GM12865 (cell line): ENCODE measurements at regions not wholly inside any gene's neighbourhood (a gene's known extent, or its start where the extent isn't known, plus 50 kb on each side); places are given as distances from the start of the nearest gene placed in this dataset.

Source experiments
- DNase-seq: peaks from one replicate; pipeline ENCODE4 v3.0.0; 2010; ENCODE audit warnings: low read depth
- H3K4me3 ChIP-seq: 2 replicates; pipeline ENCODE4 v1.5.1; 2011; ENCODE audit warnings: mild to moderate bottlenecking, low read depth, low read length, control low read depth
- CTCF ChIP-seq: IDR thresholded peaks from 2 replicates; pipeline ENCODE4 v1.5.1; 2011; ENCODE audit warnings: low read length, control low read depth, low read depth, inconsistent platforms; ENCODE audit not compliant: insufficient read depth; ENCODE audit errors: missing control alignments

DNA sequence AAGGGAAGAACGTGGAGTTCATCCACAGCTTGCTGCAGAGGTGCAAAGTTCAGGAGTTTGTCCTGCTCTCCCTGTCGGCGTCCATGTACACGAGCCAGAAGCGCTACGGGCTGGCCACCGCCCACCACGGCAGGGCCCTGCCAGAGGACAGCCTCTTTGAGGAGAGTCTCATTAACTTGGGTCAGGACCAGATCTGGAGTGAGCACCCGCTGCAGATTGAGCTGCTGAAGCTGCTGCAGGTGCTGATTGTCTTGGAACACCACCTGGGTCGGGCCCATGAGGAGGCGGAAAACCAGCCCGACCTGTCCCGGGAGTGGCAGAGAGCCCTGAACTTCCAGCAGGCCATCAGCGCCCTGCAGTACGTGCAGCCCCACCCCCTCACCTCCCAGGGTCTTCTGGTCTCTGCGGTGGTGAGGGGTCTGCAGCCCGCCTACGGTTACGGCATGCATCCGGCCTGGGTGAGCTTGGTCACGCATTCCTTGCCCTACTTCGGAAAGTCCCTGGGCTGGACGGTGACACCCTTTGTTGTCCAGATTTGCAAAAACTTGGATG lies 73.8 kb upstream of the MORC3 start:
- no peak for TF ChIP-seq CTCF
- H3K4me3 ChIP-seq: no peak overlapping the region
- DNase-seq: no peak

DNA sequence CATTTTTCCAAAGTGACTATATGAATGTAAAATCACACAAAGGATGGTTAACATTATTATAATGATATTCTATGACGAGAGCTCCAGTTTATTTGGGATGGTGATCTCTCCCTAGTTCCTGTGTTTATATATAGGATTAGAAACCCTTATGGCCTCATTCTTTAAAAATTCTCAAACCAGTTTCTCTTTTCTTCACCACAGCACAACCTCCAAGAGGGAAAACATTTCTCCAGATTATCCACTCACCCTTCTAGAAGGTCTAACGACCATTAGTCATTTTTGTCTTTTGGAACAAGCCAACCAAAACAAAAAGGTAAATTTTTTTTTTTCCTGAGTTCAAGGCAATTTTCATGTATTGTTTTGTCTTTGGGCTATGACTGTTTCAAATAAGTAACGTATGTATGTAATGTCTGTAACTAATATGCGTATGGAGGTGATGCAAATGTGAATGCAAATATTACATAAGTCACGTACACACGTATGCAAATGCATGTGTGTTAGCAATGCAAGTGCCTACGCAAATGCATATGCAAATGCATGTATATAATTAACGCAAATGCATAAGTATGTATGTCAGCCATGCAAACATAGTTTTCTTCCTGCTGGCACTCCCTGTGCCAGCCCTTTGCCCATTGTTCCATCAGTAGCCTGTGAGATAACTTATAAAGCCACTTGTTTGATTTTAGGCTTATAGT lies 72.5 kb upstream of the MORC3 start:
- DNase-seq: no peak
- no peak for TF ChIP-seq CTCF
- H3K4me3 ChIP-seq: no peak overlapping the region

GRCh38 chr21:36249576-36250422 lies 70.2 kb upstream of the MORC3 start:
- no peak for TF ChIP-seq CTCF
- H3K4me3 ChIP-seq: no peak overlapping the region
- DNase-seq: no peak

DNA sequence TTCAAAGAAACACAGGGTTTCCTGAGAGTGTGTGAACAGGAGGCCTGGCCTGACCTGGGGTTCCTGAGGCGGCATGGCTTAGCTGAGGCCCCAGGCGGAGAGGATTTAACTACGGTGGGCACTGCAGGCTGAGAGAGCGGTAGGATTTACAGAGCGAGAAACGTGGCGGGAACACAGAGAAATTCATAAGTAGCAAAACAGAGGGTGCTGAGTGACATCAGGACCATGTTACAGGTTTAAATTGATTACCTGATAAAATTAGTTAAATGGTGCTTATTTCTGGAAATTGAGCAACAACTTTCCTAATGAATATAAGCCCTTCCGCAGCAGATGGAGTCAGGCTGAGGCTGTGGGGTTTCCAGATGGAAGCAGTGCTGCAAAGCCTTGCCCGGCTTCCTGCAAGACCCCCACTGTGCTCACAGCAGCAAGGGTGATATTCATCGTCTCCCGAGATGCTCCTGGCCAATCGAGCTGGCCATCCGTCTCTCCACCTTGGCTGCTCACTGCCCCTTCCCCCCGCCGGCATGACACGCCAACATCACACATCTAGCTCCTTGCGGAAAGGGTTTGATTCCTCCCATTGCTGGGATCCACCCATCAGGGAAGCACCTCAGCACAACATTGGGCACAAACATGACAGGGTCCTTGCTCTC lies 69.4 kb upstream of the MORC3 start:
- TF ChIP-seq CTCF: no peak
- no peak for DNase-seq

DNA sequence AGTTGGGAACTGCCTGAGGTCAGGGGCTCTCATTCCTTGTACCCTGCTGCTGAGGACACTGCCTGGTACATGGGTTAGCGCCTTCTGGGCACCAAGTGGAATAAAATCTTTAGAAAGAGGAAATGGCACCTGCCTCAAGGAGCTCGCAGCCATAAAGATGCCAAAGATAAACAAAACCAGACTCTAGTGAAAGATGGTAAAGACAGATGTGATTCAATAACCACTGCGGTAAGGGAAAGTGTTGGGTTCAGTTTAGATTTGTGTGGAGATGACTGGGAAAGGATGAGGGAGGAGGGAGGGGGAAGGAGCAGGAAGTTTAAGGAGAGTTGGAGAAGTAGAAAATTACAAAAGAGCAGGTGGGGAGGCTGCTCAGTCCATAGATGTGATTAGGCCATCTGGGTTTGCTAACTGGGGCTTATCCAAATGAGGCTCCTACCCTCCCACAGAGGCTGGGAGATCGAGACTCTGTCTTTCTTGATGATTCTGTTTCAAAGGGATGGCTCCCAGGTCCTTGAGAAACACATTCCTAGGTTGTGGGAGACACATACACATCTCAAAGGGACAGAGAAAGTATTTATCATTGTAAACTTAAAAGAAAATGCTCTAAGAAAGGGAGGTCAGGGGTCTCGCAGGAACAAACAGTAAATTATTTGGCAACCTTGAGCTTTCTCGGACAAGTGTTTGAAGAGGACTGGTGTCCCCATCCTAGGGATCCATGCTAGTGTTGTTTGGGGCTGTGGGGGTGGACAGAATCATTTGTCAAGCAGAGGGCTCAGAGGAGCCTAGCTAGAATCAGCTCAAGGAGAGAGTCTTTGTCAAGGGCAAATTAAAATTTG lies 65.7 kb upstream of the MORC3 start:
- H3K4me3 ChIP-seq: no peak overlapping the region
- TF ChIP-seq CTCF: no peak
- peak; percentile 28 for DNase-seq

More for the DNA sequence above, 69.4 kb upstream of the MORC3 start:
- H3K4me3 ChIP-seq: no peak overlapping the region

GRCh38 chr21:36255663-36256062 lies 64.3 kb upstream of the MORC3 start:
- H3K4me3 ChIP-seq: peak overlapping the region; percentile 37
- TF ChIP-seq CTCF: no peak
- DNase-seq: peak; percentile 80
